ENCODE measurements at regions not wholly inside any gene's neighbourhood (a gene's known extent, or its start where the extent isn't known, plus 50 kb on each side); places are given as distances from the start of the nearest gene placed in this dataset.

GRCh38 chr5:164721116-164721515 is 1215.7 kb downstream of the MAT2B start:
- DNase-seq (ENCODE audit: low read depth in 4 of 4, low spot score in 2 of 4) = no peak

DNA sequence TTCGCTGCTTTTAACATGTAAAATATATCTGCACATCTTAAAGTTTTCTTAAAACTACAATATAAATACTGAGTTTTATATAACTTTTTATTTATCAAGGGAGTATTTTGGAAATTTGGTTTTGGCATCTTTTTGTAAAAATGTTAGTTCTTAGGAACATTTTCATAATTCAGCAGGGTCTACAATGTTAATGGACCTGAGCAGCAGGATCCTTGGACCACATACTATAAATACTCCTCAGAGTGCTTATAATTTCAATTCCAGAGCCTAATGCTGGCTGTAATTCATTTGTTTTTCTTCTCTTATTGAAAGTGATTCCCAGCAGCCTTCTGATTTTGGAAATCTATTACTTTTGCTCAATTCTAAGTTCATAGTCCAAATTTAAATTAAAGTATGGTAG is 1216.2 kb downstream of the MAT2B start:
- no peak for DNase-seq (ENCODE audit: low read depth in 4 of 4, low spot score in 2 of 4)

GRCh38 chr5:164722702-164723101 is 1217.3 kb downstream of the MAT2B start:
- no peak for DNase-seq (ENCODE audit: low read depth in 4 of 4, low spot score in 2 of 4)

- DNase-seq (ENCODE audit: low read depth in 4 of 4, low spot score in 2 of 4) = no peak
These were observed 1221.6 kb downstream of the MAT2B start for GRCh38 chr5:164727012-164727411.

GRCh38 chr5:164728733-164729132 is 1223.3 kb downstream of the MAT2B start:
- no peak for DNase-seq (ENCODE audit: low read depth in 4 of 4, low spot score in 2 of 4)

DNA sequence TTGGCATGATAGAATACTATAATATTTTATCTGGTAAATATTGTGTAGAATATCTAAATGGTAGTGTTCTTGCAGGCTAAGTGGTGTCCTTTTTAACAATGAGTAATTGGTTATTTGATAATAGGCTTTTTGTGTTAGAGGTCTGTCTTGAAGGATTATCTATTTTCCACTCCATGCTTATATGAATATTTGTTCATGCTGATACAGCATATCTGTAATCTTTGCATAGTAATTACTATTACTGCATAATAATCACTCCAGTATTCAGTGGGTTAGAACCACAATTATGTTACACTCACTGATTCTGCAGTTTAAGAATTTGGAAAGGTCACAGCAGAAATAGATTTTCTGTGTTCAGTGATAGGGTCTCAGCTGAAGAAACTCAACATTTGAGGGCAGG is 1229.9 kb downstream of the MAT2B start:
- no peak for DNase-seq (ENCODE audit: low read depth in 4 of 4, low spot score in 2 of 4)

- DNase-seq (ENCODE audit: low read depth in 4 of 4, low spot score in 2 of 4) = no peak
These were observed 1236.0 kb downstream of the MAT2B start for GRCh38 chr5:164741376-164741775.

DNA sequence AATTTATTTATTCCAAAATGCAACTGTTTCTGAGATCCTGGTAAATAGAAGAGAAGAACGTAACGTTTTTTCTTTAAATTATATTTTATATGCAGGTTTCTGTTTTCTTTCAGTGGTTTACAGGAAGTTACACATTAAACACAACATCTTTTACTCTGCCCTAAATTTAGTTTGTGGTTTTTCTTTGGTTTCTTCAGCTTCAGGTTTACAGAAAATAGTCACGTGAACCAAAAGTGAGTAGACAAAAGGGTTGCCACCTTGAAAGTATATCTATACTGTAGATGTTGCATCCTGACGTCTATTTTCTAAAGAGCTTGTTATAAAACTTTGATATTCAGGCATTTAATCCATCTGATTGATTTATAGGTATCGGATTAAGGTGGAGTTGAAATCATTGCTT is 1236.6 kb downstream of the MAT2B start:
- DNase-seq (ENCODE audit: low read depth in 4 of 4, low spot score in 2 of 4) = no peak

GRCh38 chr5:164746723-164747122 is 1241.3 kb downstream of the MAT2B start:
- no peak for DNase-seq (ENCODE audit: low read depth in 4 of 4, low spot score in 2 of 4)

DNA sequence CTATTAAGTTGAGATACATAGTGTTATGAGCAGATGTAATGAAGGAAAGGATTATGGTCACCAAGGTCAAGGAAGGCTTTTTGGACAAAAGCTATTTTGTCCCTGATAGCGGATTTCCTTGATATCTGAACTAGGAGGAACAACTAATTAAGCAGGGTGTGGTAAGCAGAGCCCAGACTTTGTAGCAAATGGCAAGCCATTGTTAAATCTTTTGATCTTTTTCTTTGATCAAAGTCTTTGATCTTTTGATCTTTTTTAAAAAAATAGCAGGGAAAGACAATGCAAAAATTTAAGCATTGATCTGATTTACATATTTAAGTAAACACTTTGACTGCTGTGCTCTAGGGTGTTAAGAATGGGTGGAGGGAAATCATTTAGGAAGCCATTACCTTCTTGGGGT is 1242.0 kb downstream of the MAT2B start:
- no peak for DNase-seq (ENCODE audit: low read depth in 4 of 4, low spot score in 2 of 4)

DNA sequence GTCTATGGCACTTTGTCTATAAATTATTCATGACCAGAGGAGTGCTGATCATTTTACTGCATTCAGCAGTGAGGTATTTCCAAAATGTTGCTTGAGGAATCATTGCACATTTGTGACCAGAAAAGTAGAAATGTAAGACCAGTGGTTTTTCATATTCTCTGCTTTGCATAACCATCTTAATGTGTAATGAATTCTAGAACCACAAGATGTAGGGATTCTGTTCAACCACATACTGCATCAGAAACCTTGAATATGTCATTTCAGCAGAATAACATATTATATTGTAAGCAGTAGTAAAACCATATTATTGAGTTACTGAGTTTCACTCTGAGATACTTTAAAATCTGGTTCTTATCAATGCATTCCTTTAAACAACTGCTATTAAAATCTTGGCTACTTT is 1243.4 kb downstream of the MAT2B start:
- DNase-seq (ENCODE audit: low read depth in 4 of 4, low spot score in 2 of 4) = no peak

- no peak for DNase-seq (ENCODE audit: low read depth in 4 of 4, low spot score in 2 of 4)
These were observed 1248.0 kb downstream of the MAT2B start for GRCh38 chr5:164753434-164753833.

DNA sequence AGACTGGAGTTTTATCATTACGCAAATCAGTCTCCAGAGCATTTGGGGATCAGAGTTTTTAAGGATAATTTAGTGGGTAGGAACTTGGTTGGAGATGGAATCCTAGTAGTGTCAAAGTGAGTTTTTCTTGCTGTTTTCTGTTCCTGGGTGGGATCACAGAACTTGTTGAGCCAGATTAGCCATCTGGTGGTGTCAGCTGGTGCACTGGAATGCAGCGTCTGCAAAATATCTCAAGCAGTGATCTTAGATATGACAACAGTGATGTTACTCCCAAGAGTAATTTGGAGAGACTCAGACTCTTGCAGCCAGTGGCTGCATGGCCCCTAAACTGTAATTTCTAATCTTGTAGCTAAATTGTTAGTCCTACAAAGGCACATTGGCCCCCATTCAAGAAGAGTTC is 1257.8 kb downstream of the MAT2B start:
- DNase-seq (ENCODE audit: low read depth in 4 of 4, low spot score in 2 of 4) = no peak

- DNase-seq (ENCODE audit: low read depth in 4 of 4, low spot score in 2 of 4) = no peak
These were observed 1266.7 kb downstream of the MAT2B start for GRCh38 chr5:164772122-164772521.

DNA sequence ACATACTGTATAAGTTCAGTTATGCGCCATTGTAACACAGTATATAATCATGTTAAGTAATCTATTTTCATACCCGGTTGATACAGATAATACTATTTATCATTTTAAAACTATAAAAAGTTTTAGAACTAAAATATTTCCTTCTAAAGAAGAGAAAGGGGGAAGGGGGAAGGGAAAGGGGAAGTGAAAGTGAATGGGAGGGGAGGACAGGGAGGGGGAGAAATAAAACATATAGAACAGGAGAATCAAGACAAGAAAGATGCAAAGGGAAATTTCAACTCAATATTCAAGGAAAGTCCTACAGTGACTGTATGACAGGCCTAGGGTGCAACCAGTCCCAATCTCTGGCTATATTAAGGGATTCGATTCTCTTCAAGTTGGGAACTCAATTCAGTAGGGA is 1278.8 kb downstream of the MAT2B start:
- DNase-seq (ENCODE audit: low read depth in 4 of 4, low spot score in 2 of 4) = no peak

DNA sequence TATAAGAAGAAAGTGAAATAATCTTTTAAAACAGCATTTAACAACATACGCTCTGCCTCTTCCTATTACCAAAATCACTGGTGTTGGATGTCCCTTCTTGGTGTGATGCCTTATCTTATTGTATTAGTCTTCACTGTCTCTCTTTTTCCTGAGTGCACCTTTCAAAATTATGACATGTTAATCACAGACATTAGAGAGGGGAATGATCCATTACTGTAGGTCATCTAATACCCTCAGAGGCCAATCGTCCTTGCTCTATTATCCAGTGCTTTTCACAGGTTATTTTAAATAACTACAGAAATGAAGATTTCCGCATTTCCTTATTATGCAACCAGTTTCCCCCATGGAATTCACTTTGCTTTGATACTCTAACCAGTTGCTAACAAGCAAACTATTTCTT is 1292.7 kb downstream of the MAT2B start:
- DNase-seq (ENCODE audit: low read depth in 4 of 4, low spot score in 2 of 4) = no peak

DNA sequence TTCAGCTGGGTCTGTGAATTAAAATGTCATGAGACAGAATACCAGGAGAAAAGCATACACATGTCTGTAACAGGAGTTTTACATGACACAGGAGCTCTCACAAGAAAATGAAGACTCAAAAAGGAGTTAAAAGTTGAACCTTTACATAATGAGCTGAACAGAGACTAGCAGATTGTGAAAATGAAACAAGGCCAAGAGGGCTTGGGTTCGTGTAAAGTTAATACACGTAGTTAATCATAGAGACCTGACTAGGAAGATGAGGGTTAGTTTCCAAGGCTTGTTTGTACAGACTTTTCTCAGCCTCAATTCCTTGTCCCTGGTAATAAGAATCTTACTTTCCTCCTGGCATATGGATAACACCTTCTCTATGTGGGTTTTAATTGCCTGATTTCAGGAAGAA is 1294.0 kb downstream of the MAT2B start:
- DNase-seq (ENCODE audit: low read depth in 4 of 4, low spot score in 2 of 4) = no peak

- DNase-seq (ENCODE audit: low read depth in 4 of 4, low spot score in 2 of 4) = no peak
These were observed 1296.5 kb downstream of the MAT2B start for GRCh38 chr5:164801910-164802309.

GRCh38 chr5:164809821-164810220 is 1304.4 kb downstream of the MAT2B start:
- no peak for DNase-seq (ENCODE audit: low read depth in 4 of 4, low spot score in 2 of 4)

DNA sequence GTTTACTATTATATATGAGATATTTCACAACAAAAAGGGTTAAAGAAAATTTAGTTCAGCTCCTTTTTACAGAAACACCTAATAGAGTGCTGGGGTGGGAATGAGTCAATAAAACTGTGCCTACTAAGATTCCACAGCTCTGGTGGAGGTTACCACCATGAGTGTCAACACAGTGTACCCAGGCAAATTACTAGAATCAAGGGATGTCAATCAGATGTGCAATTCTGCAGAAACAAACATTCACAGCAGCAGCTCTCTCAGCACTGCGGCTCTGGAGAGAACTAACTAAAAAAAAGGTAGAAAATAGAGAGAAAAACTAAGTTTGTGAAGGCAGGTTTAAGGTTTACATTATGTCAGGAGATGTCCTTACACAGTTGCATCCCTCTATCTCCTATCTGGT is 1313.0 kb downstream of the MAT2B start:
- DNase-seq (ENCODE audit: low read depth in 4 of 4, low spot score in 2 of 4) = no peak

- DNase-seq (ENCODE audit: low read depth in 4 of 4, low spot score in 2 of 4) = no peak
These were observed 1319.3 kb downstream of the MAT2B start for GRCh38 chr5:164824671-164825070.

GRCh38 chr5:164832516-164832915 is 1327.1 kb downstream of the MAT2B start:
- no peak for DNase-seq (ENCODE audit: low read depth in 4 of 4, low spot score in 2 of 4)

GRCh38 chr5:164844348-164844747 is 1338.9 kb downstream of the MAT2B start:
- no peak for DNase-seq (ENCODE audit: low read depth in 4 of 4, low spot score in 2 of 4)

GRCh38 chr5:164860896-164861295 is 1355.5 kb downstream of the MAT2B start:
- no peak for DNase-seq (ENCODE audit: low read depth in 4 of 4, low spot score in 2 of 4)

Measured in left renal cortex interstitium (tissue), 4 donors.